Suprapubic skin (tissue), 4 donors: ENCODE measurements at regions not wholly inside any gene's neighbourhood (a gene's known extent, or its start where the extent isn't known, plus 50 kb on each side); places are given as distances from the start of the nearest gene placed in this dataset.

ENCODE experiments used
- DNase-seq, 2 donors: peaks; one replicate each; pipeline ENCODE4 v3.0.0-alpha.2; 2019; ENCODE audit warnings: low spot score in 2 of 2
- H3K27ac ChIP-seq: fragments of 200-600 bp; sonication (generic); one replicate; pipeline ENCODE4 v1.5.1; 2019
- H3K27me3 ChIP-seq: fragments of 200-600 bp; sonication (generic); one replicate; pipeline ENCODE4 v1.5.1; 2019
- H3K36me3 ChIP-seq: fragments of 200-600 bp; sonication (generic); one replicate; pipeline ENCODE4 v1.5.1; 2019
- H3K4me1 ChIP-seq: fragments of 200-600 bp; sonication (generic); one replicate; pipeline ENCODE4 v1.5.1; 2019
- H3K4me3 ChIP-seq: fragments of 200-600 bp; sonication (generic); one replicate; pipeline ENCODE4 v1.5.1; 2019; ENCODE audit warnings: mild to moderate bottlenecking
- H3K9me3 ChIP-seq: fragments of 200-600 bp; sonication (generic); one replicate; pipeline ENCODE4 v1.5.1; 2019
- EP300 ChIP-seq: sonication (generic); formaldehyde crosslinking; IDR thresholded peaks from one replicate; pipeline ENCODE4 v1.6.1; 2017; ENCODE audit warnings: antibody characterized with exemption
- POLR2A ChIP-seq, 2 donors: fragments of 450-650 bp; IDR thresholded peaks; one replicate each; pipeline ENCODE4 v1.6.1; 2017; ENCODE audit warnings: antibody characterized with exemption in 2 of 2, mild to moderate bottlenecking in 2 of 2, moderate library complexity in 2 of 2
- POLR2AphosphoS5 ChIP-seq, 3 donors: sonication (generic); formaldehyde crosslinking; IDR thresholded peaks; one replicate each; pipeline ENCODE4 v1.6.1; 2017; ENCODE audit warnings: antibody characterized with exemption in 3 of 3
- WGBS: methylation state at CpG from one replicate; pipeline ENCODE4 v1.1.5; 2018; 5-methylcytosine and 5-hydroxymethylcytosine counted together
- TF ChIP-seq, protein P1 (sequence below), 2 donors: fragments of 200-600 bp in 1 of 2; fragments of 450-650 bp in 1 of 2; sonication (generic) in 1 of 2; IDR thresholded peaks; one replicate each; pipeline ENCODE4 v1.5.1; 2016 to 2019; ENCODE audit warnings: antibody characterized with exemption in 2 of 2, mild to moderate bottlenecking in 1 of 2, moderate library complexity in 1 of 2

DNA sequence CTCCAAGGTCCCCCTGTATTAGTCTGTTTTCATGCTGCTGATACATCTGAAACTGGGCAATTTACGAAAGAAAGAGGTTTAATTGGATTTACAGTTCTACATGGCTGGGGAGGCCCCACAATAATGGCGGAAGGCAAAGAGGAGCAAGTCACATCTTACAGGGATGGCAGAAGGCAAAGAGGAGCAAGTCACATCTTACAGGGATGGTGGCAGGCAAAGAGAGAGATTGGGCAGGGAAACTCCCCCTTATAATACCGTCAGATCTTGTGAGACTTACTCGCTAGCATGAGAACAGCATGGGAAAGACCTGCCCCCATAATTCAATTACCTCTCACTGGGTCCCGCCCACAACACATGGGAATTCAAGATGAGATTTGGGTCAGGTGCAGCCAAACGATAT lies 50.0 kb upstream of the FARP1 start:
- Histone ChIP-seq H3K36me3 (no peaks in the 10 kb centered on the region), H3K4me1 (no peaks in the 10 kb centered on the region), H3K4me3 (no peak overlapping the region), H3K9me3 (no peaks in the 10 kb centered on the region), H3K27me3 (no peaks in the 10 kb centered on the region), H3K27ac (no peak overlapping the region)
- DNase-seq, result no peak
- 92% methylated on average over 6 of the region's 6 CpGs for WGBS
- TF ChIP-seq POLR2AphosphoS5 (IDR thresholded peaks at IDR 0.05) (no peak), EP300 (no peak), POLR2A (IDR thresholded peaks at IDR 0.05) (no peak)
- TF ChIP-seq, protein P1, sequence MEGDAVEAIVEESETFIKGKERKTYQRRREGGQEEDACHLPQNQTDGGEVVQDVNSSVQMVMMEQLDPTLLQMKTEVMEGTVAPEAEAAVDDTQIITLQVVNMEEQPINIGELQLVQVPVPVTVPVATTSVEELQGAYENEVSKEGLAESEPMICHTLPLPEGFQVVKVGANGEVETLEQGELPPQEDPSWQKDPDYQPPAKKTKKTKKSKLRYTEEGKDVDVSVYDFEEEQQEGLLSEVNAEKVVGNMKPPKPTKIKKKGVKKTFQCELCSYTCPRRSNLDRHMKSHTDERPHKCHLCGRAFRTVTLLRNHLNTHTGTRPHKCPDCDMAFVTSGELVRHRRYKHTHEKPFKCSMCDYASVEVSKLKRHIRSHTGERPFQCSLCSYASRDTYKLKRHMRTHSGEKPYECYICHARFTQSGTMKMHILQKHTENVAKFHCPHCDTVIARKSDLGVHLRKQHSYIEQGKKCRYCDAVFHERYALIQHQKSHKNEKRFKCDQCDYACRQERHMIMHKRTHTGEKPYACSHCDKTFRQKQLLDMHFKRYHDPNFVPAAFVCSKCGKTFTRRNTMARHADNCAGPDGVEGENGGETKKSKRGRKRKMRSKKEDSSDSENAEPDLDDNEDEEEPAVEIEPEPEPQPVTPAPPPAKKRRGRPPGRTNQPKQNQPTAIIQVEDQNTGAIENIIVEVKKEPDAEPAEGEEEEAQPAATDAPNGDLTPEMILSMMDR (IDR thresholded peaks at IDR 0.05), result no peak
